Trophoblast cell (in vitro differentiated cells and primary cell): ENCODE measurements at regions not wholly inside any gene's neighbourhood (a gene's known extent, or its start where the extent isn't known, plus 50 kb on each side); places are given as distances from the start of the nearest gene placed in this dataset.

Experiments used
- DNase-seq, 2 donors: peaks; one replicate each; pipeline ENCODE4 v3.0.0-alpha.2; 2016
- H2AFZ ChIP-seq: 2 replicates; pipeline ENCODE4 v1.6.1; 2013; ENCODE audit warnings: low read length, moderate library complexity, mild to moderate bottlenecking; ENCODE audit not compliant: insufficient read depth, poor library complexity
- H2AK5ac ChIP-seq: 2 replicates; pipeline ENCODE4 v1.6.1; 2013; ENCODE audit warnings: mild to moderate bottlenecking, low read length
- H2BK120ac ChIP-seq: 2 replicates; pipeline ENCODE4 v1.6.1; 2013; ENCODE audit warnings: low read length, mild to moderate bottlenecking, moderate library complexity; ENCODE audit not compliant: insufficient read depth, poor library complexity
- H2BK12ac ChIP-seq: 2 replicates; pipeline ENCODE4 v1.6.1; 2013; ENCODE audit warnings: mild to moderate bottlenecking, low read length, moderate library complexity
- H2BK5ac ChIP-seq: 2 replicates; pipeline ENCODE4 v1.6.1; 2013; ENCODE audit warnings: low read length, low read depth, moderate library complexity, mild to moderate bottlenecking; ENCODE audit not compliant: poor library complexity
- H3K14ac ChIP-seq: 2 replicates; pipeline ENCODE4 v1.6.1; 2013; ENCODE audit warnings: mild to moderate bottlenecking, low read length
- H3K18ac ChIP-seq: 2 replicates; pipeline ENCODE4 v1.6.1; 2013; ENCODE audit warnings: mild to moderate bottlenecking, low read length
- H3K23ac ChIP-seq: 2 replicates; pipeline ENCODE4 v1.6.1; 2013; ENCODE audit warnings: low read length
- H3K27ac ChIP-seq: 2 replicates; pipeline ENCODE4 v1.5.1; 2013; ENCODE audit warnings: low read depth, mild to moderate bottlenecking, inconsistent platforms, low read length, moderate library complexity
- H3K27me3 ChIP-seq: 2 replicates; pipeline ENCODE4 v1.6.1; 2013; ENCODE audit warnings: inconsistent platforms, mild to moderate bottlenecking, low read length, moderate library complexity; ENCODE audit not compliant: insufficient read depth
- H3K36me3 ChIP-seq, 2 experiments: 1 replicate in 1 of 2; 2 replicates in 1 of 2; pipeline ENCODE4 v1.6.1; 2013; ENCODE audit warnings: low read length in 2 of 2, mild to moderate bottlenecking in 2 of 2, moderate library complexity in 1 of 2; ENCODE audit not compliant: insufficient read depth in 2 of 2, control insufficient read depth in 1 of 2
- H3K4ac ChIP-seq: 2 replicates; pipeline ENCODE4 v1.6.1; 2013; ENCODE audit warnings: low read depth, mild to moderate bottlenecking, low read length, moderate library complexity
- H3K4me1 ChIP-seq, 2 experiments: 1 replicate in 1 of 2; 2 replicates in 1 of 2; pipeline ENCODE4 v1.6.1; 2013; ENCODE audit warnings: low read length in 2 of 2, mild to moderate bottlenecking in 2 of 2, moderate library complexity in 1 of 2; ENCODE audit not compliant: insufficient read depth in 2 of 2, control insufficient read depth in 1 of 2
- H3K4me2 ChIP-seq: 2 replicates; pipeline ENCODE4 v1.6.1; 2013; ENCODE audit warnings: inconsistent platforms, mild to moderate bottlenecking, low read length, moderate library complexity
- H3K4me3 ChIP-seq: 2 replicates; pipeline ENCODE4 v1.5.1; 2013; ENCODE audit warnings: mild to moderate bottlenecking, low read depth, low read length, inconsistent platforms
- H3K79me1 ChIP-seq: one replicate; pipeline ENCODE4 v1.6.1; 2013; ENCODE audit warnings: low read length
- H3K79me2 ChIP-seq: 2 replicates; pipeline ENCODE4 v1.6.1; 2013; ENCODE audit warnings: low read length, mild to moderate bottlenecking; ENCODE audit not compliant: control insufficient read depth, insufficient read depth, poor library complexity
- H3K9ac ChIP-seq: 2 replicates; pipeline ENCODE4 v1.6.1; 2013; ENCODE audit warnings: mild to moderate bottlenecking, low read length
- H3K9me3 ChIP-seq: 2 replicates; pipeline ENCODE4 v1.6.1; 2013; ENCODE audit warnings: low read depth, mild to moderate bottlenecking, control low read depth, inconsistent platforms, low read length; ENCODE audit not compliant: insufficient read depth
- H4K12ac ChIP-seq: 2 replicates; pipeline ENCODE4 v1.6.1; 2013; ENCODE audit warnings: low read depth, mild to moderate bottlenecking, low read length, moderate library complexity
- H4K8ac ChIP-seq: 2 replicates; pipeline ENCODE4 v1.6.1; 2013; ENCODE audit warnings: low read depth, mild to moderate bottlenecking, low read length, moderate library complexity
- H4K91ac ChIP-seq: one replicate; pipeline ENCODE4 v1.6.1; 2013; ENCODE audit warnings: low read depth, mild to moderate bottlenecking, low read length, moderate library complexity
- WGBS: extraction: QIAGEN DNeasy Blood & Tissue Kit; methylation state at CpG from one replicate; pipeline ENCODE4 v1.1.7; 2013; ENCODE audit warnings: missing lambda C conversion rate; ENCODE audit not compliant: insufficient read length, insufficient coverage; ENCODE audit errors: extremely low coverage; 5-methylcytosine and 5-hydroxymethylcytosine counted together

DNA sequence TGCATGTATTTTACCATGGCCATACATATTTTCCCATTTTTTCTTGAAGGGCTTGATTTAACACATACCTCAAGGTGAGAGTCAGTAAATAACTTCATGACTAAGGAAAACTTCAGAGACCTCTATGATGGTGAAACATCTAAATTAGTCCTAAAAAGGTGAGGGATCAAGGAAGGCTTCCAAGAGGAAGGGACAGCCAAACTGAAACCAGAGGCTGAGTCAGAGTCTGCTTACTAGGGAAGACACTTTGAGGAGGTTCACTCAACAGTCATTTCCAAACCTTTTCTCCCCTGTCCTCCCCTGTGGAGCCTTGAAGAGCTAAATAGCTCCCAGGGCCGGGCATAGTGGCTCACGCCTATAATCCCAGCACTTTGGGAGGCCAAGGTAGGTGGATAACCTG lies 206.6 kb downstream of the SHQ1 start:
- Histone ChIP-seq H2BK5ac (no peak overlapping the region), H3K79me1 (no peaks in the 10 kb centered on the region), H3K27me3 (no peaks in the 10 kb centered on the region), H2AFZ (no peak overlapping the region), H3K4me1 (no peaks in the 10 kb centered on the region), H3K23ac (no peak overlapping the region), H3K36me3 (no peaks in the 10 kb centered on the region), H3K79me2 (no peaks in the 10 kb centered on the region), H3K9ac (no peak overlapping the region), H2AK5ac (no peak overlapping the region), H4K12ac (no peak overlapping the region), H3K4me3 (no peak overlapping the region), H3K27ac (no peak overlapping the region), H3K18ac (no peak overlapping the region), H3K9me3 (peaks cover 1% of the 10 kb centered on the region), H3K4ac (no peak overlapping the region), H3K4me2 (no peak overlapping the region), H4K91ac (no peak overlapping the region), H3K14ac (no peak overlapping the region), H2BK12ac (no peak overlapping the region), H4K8ac (no peak overlapping the region), H2BK120ac (no peak overlapping the region)
- WGBS: no CpG with 5 or more reads among the region's 2 CpGs
- peak in 1 of 2 donors; percentile 53 for DNase-seq

DNA sequence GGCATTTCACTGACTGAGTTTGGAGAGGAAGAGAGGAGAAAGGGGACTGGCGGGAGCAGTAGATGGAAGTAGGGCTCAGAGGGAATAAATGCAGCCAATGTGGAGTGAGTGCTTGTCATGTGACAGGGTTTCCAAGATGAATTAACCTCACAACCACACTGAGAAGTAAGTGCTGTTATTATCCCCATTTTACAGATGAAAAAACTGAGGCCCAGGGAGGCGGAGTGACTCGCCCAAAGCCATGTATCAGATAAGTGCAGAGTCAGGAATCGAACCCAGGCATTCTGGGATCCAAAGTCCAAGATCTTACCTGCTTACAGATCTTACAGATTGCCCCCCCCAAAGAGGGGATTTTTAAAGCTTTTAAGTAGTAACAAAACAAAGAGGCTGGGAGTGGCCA lies 207.2 kb downstream of the SHQ1 start:
- H4K8ac ChIP-seq: no peak overlapping the region
- H2BK12ac ChIP-seq: no peak overlapping the region
- no peak overlapping the region for H3K4me2 ChIP-seq
- no peaks in the 10 kb centered on the region for H3K27me3 ChIP-seq
- H2BK120ac ChIP-seq: no peak overlapping the region
- DNase-seq: no peak
- no peak overlapping the region for H4K12ac ChIP-seq
- H2BK5ac ChIP-seq: no peak overlapping the region
- no peak overlapping the region for H3K14ac ChIP-seq
- H4K91ac ChIP-seq: no peak overlapping the region
- H3K18ac ChIP-seq: no peak overlapping the region
- H3K27ac ChIP-seq: no peak overlapping the region
- H2AK5ac ChIP-seq: no peak overlapping the region
- H3K4me1 ChIP-seq: no peaks in the 10 kb centered on the region
- H3K4me3 ChIP-seq: no peak overlapping the region
- H2AFZ ChIP-seq: no peak overlapping the region
- peaks cover 1% of the 10 kb centered on the region for H3K9me3 ChIP-seq
- no peaks in the 10 kb centered on the region for H3K79me1 ChIP-seq
- H3K23ac ChIP-seq: no peak overlapping the region
- WGBS: no CpG with 5 or more reads among the region's 4 CpGs
- no peak overlapping the region for H3K4ac ChIP-seq
- H3K79me2 ChIP-seq: no peaks in the 10 kb centered on the region
- no peaks in the 10 kb centered on the region for H3K36me3 ChIP-seq
- no peak overlapping the region for H3K9ac ChIP-seq

DNA sequence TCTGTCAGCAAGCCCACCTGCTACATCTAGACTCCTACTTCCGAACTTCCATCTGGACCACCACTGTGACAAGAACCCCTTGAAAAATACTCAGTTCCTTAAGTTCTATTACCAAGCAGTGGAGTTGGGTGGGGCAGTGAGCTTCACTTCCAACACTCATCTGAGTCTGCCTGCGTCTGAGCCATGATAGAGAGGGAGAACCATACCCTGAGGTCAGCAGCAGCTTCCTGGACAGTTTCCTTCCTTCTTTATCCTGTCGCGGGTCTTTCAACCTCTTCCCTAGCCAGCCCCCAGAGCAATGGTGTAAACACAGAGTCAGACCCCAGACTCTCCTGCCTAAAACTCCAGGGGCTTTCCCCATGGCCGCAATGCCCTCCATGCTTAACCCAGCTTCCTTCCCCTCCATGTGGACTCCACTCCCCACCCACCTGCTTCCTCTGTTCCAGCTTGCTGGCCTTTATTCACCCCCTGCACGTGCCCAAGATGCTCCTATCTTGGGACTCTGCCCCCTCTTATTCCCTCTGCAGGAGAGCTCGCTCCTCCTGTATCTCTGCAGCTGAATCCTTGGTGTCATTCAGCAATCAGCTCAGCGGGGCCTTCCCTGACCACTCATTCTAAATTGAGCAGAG lies 211.2 kb downstream of the SHQ1 start:
- H3K79me1 ChIP-seq: no peaks in the 10 kb centered on the region
- peak overlapping the region; percentile 25 for H2AFZ ChIP-seq
- no peak overlapping the region for H4K91ac ChIP-seq
- no peak overlapping the region for H3K14ac ChIP-seq
- no peak overlapping the region for H3K27ac ChIP-seq
- H3K36me3 ChIP-seq: no peaks in the 10 kb centered on the region
- no CpG with 5 or more reads among the region's 8 CpGs for WGBS
- no peak overlapping the region for H3K4ac ChIP-seq
- H3K27me3 ChIP-seq: no peaks in the 10 kb centered on the region
- H2BK5ac ChIP-seq: no peak overlapping the region
- no peak overlapping the region for H2AK5ac ChIP-seq
- H3K4me1 ChIP-seq: no peaks in the 10 kb centered on the region
- H4K8ac ChIP-seq: no peak overlapping the region
- no peak overlapping the region for H4K12ac ChIP-seq
- H3K23ac ChIP-seq: no peak overlapping the region
- H3K4me2 ChIP-seq: no peak overlapping the region
- H3K79me2 ChIP-seq: no peaks in the 10 kb centered on the region
- H2BK12ac ChIP-seq: no peak overlapping the region
- no peak overlapping the region for H2BK120ac ChIP-seq
- no peak overlapping the region for H3K9ac ChIP-seq
- no peaks in the 10 kb centered on the region for H3K9me3 ChIP-seq
- no peak overlapping the region for H3K4me3 ChIP-seq
- DNase-seq: no peak
- H3K18ac ChIP-seq: no peak overlapping the region

DNA sequence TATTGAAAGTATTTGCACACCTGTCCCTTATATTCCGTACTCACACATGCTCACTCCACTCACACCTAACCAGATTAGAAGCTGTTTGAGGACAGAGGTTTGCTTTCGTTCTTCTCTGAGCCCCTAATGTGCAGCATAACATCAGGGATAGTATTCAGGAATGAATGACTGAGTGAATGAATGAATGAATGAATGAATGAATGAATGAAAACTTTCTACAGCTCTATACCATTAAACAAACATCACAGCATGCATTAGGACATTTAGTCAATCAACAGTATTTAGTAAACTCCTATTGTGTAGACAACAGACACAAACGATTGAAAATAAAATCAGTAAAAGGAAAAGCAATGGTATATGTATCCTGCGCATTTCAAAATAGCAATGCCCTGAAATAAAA lies 212.7 kb downstream of the SHQ1 start:
- no peak overlapping the region for H3K14ac ChIP-seq
- H2BK120ac ChIP-seq: no peak overlapping the region
- no peaks in the 10 kb centered on the region for H3K36me3 ChIP-seq
- H2AK5ac ChIP-seq: no peak overlapping the region
- H3K4me2 ChIP-seq: no peak overlapping the region
- H3K9ac ChIP-seq: no peak overlapping the region
- H3K4me1 ChIP-seq: no peaks in the 10 kb centered on the region
- no peak overlapping the region for H3K18ac ChIP-seq
- H2AFZ ChIP-seq: no peak overlapping the region
- no CpG with 5 or more reads among the region's 4 CpGs for WGBS
- H3K27ac ChIP-seq: no peak overlapping the region
- no peaks in the 10 kb centered on the region for H3K9me3 ChIP-seq
- DNase-seq: no peak
- H2BK5ac ChIP-seq: no peak overlapping the region
- no peaks in the 10 kb centered on the region for H3K27me3 ChIP-seq
- no peak overlapping the region for H4K8ac ChIP-seq
- no peak overlapping the region for H3K4ac ChIP-seq
- H2BK12ac ChIP-seq: no peak overlapping the region
- H4K91ac ChIP-seq: no peak overlapping the region
- H3K79me2 ChIP-seq: no peaks in the 10 kb centered on the region
- H3K4me3 ChIP-seq: no peak overlapping the region
- H4K12ac ChIP-seq: no peak overlapping the region
- no peak overlapping the region for H3K23ac ChIP-seq
- no peaks in the 10 kb centered on the region for H3K79me1 ChIP-seq
